HL-60 (cell line): ENCODE measurements at regions not wholly inside any gene's neighbourhood (a gene's known extent, or its start where the extent isn't known, plus 50 kb on each side); places are given as distances from the start of the nearest gene placed in this dataset.

ENCODE experiments used
- DNase-seq, 2 experiments: peaks; one replicate each; pipeline ENCODE4 v3.0.0-alpha.2; 2010 to 2020; ENCODE audit warnings: low read depth in 1 of 2, low spot score in 1 of 2
- H3K27ac ChIP-seq: fragments of 250-450 bp; sonication (Bioruptor Pico); replicated peaks from 2 replicates; pipeline ENCODE4 v1.5.1; 2020; ENCODE audit warnings: mild to moderate bottlenecking, moderate library complexity
- H3K27me3 ChIP-seq: fragments of 250-450 bp; sonication (Bioruptor Pico); 2 replicates; pipeline ENCODE4 v1.5.1; 2021; ENCODE audit warnings: mild to moderate bottlenecking, moderate library complexity; ENCODE audit not compliant: insufficient read depth, poor library complexity, severe bottlenecking
- H3K4me3 ChIP-seq: replicated peaks from 2 replicates; pipeline ENCODE4 v1.5.1; 2011; ENCODE audit warnings: mild to moderate bottlenecking, control low read depth, low read length; ENCODE audit not compliant: insufficient read depth
- GABPA ChIP-seq: IDR thresholded peaks from 2 replicates; pipeline ENCODE4 v1.6.1; 2012; ENCODE audit warnings: low read depth
- POLR2AphosphoS5 ChIP-seq: IDR thresholded peaks from 2 replicates; pipeline ENCODE4 v1.6.1; 2012; ENCODE audit warnings: low read depth
- SPI1 ChIP-seq: IDR thresholded peaks from 2 replicates; pipeline ENCODE4 v1.6.1; 2012; ENCODE audit warnings: low read depth, mild to moderate bottlenecking, borderline replicate concordance
- TF ChIP-seq, protein P1 (sequence below): IDR thresholded peaks from 2 replicates; pipeline ENCODE4 v1.6.1; 2012; ENCODE audit warnings: low read depth; ENCODE audit not compliant: insufficient replicate concordance
- TF ChIP-seq, protein P2 (sequence below): IDR thresholded peaks from one replicate; pipeline ENCODE4 v1.5.1; 2011; ENCODE audit warnings: low read length, control low read depth, inconsistent platforms; ENCODE audit not compliant: insufficient read depth

DNA sequence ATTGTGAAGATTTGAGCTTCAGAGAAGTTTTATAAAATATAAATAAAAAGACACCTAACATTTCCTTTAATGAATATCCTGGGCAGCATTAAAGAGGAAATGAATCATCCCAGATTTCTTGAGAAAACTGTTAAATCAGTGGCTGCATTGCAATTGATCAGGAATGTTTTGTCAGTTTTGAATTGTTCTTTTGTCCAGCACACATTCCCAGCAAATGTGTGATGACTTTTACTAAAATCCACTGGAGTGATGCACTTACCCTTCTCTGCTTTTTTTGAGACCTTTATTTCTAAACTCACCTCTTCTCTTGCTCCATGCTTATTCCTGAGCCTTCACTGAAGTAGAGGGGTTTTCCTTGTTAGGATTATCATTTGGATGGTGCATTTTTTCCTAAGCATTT lies 1307.2 kb downstream of the CDH8 start:
- no peak for DNase-seq
- H3K27me3 ChIP-seq: no peaks in the 10 kb centered on the region

DNA sequence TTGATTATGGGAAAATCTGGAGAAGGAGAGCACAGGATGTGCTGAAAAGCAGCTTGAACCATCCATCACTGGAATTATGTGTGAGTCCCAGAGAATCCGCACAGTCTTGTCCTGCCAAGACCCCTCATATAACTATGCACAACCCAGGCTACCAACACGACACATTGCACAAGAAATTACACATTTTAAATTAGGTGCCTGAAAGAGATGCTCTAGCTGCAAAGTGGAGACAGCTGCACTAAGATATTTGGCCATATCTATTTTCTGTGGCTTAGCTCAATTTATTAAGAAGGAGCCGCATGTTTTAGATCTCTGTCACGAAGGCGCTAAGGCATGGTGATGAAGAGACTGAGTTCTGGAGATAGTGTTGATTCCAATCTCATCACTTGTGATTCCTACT lies 1308.4 kb downstream of the CDH8 start:
- Histone ChIP-seq H3K4me3 (no peak overlapping the region), H3K27ac (no peak overlapping the region), H3K27me3 (no peaks in the 10 kb centered on the region)
- no peak for DNase-seq
- no peak for TF ChIP-seq SPI1
- TF ChIP-seq, protein P1, sequence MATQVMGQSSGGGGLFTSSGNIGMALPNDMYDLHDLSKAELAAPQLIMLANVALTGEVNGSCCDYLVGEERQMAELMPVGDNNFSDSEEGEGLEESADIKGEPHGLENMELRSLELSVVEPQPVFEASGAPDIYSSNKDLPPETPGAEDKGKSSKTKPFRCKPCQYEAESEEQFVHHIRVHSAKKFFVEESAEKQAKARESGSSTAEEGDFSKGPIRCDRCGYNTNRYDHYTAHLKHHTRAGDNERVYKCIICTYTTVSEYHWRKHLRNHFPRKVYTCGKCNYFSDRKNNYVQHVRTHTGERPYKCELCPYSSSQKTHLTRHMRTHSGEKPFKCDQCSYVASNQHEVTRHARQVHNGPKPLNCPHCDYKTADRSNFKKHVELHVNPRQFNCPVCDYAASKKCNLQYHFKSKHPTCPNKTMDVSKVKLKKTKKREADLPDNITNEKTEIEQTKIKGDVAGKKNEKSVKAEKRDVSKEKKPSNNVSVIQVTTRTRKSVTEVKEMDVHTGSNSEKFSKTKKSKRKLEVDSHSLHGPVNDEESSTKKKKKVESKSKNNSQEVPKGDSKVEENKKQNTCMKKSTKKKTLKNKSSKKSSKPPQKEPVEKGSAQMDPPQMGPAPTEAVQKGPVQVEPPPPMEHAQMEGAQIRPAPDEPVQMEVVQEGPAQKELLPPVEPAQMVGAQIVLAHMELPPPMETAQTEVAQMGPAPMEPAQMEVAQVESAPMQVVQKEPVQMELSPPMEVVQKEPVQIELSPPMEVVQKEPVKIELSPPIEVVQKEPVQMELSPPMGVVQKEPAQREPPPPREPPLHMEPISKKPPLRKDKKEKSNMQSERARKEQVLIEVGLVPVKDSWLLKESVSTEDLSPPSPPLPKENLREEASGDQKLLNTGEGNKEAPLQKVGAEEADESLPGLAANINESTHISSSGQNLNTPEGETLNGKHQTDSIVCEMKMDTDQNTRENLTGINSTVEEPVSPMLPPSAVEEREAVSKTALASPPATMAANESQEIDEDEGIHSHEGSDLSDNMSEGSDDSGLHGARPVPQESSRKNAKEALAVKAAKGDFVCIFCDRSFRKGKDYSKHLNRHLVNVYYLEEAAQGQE: no peak
- TF ChIP-seq, protein P2, sequence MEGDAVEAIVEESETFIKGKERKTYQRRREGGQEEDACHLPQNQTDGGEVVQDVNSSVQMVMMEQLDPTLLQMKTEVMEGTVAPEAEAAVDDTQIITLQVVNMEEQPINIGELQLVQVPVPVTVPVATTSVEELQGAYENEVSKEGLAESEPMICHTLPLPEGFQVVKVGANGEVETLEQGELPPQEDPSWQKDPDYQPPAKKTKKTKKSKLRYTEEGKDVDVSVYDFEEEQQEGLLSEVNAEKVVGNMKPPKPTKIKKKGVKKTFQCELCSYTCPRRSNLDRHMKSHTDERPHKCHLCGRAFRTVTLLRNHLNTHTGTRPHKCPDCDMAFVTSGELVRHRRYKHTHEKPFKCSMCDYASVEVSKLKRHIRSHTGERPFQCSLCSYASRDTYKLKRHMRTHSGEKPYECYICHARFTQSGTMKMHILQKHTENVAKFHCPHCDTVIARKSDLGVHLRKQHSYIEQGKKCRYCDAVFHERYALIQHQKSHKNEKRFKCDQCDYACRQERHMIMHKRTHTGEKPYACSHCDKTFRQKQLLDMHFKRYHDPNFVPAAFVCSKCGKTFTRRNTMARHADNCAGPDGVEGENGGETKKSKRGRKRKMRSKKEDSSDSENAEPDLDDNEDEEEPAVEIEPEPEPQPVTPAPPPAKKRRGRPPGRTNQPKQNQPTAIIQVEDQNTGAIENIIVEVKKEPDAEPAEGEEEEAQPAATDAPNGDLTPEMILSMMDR: no peak
- TF ChIP-seq GABPA: no peak
- TF ChIP-seq POLR2AphosphoS5: no peak

More for the DNA sequence above, 1307.2 kb downstream of the CDH8 start:
- H3K27ac ChIP-seq: no peak overlapping the region
- TF ChIP-seq GABPA (no peak), POLR2AphosphoS5 (no peak), SPI1 (no peak)
- TF ChIP-seq, protein P2: no peak
- TF ChIP-seq, protein P1: no peak
- no peak overlapping the region for H3K4me3 ChIP-seq

DNA sequence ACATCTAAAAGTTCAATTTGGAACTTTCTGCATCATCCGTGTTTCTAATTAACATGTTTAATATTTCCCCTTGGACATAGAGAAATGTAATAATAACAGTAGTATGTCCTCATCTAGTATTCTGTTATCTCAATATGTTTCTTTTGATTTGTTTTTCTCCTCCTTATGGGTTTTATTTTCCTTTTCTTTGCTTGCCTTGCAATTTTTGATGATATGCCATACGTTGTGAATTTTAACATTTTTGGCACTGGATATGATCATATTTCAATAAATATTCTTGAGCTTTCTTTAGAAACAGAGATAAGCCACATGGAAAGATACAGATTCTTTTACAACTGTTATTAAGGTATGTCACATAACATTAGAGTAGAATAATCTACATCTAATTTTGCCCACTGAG lies 1316.2 kb downstream of the CDH8 start:
- H3K27ac ChIP-seq: no peak overlapping the region
- TF ChIP-seq, protein P2: no peak
- TF ChIP-seq GABPA (no peak), SPI1 (no peak), POLR2AphosphoS5 (no peak)
- TF ChIP-seq, protein P1: no peak
- H3K4me3 ChIP-seq: no peak overlapping the region
- H3K27me3 ChIP-seq: no peaks in the 10 kb centered on the region
- no peak for DNase-seq
